ENCODE measurements at regions not wholly inside any gene's neighbourhood (a gene's known extent, or its start where the extent isn't known, plus 50 kb on each side); places are given as distances from the start of the nearest gene placed in this dataset.

- H3K4me2 ChIP-seq = no peak overlapping the region
- no peak overlapping the region for H3K4me3 ChIP-seq (IDR thresholded peaks at IDR 0.05; ENCODE audit: insufficient read depth, low read depth, low read length)
- no peak overlapping the region for H2AFZ ChIP-seq (ENCODE audit: low read depth)
- no peaks in the 10 kb centered on the region for H3K36me3 ChIP-seq (ENCODE audit: insufficient read depth)
- no peaks in the 10 kb centered on the region for H3K79me2 ChIP-seq (ENCODE audit: insufficient read depth, low read depth)
- no peaks in the 10 kb centered on the region for H3K4me1 ChIP-seq (ENCODE audit: low read depth, poor library complexity, severe bottlenecking)
- H3K9ac ChIP-seq = no peak overlapping the region
- no peak overlapping the region for H3K27ac ChIP-seq
- H4K20me1 ChIP-seq (ENCODE audit: insufficient read depth) = no peaks in the 10 kb centered on the region
- H3K27me3 ChIP-seq (ENCODE audit: insufficient read depth, low read depth) = no peaks in the 10 kb centered on the region
- no peak for TF ChIP-seq CTCF (conservative IDR thresholded peaks at IDR 0.05; ENCODE audit: low read depth, low read length)
These were observed 336.5 kb upstream of the CDH5 start for GRCh38 chr16:66030036-66030435.

GRCh38 chr16:66028510-66029216, 337.8 kb upstream of the CDH5 start:
- TF ChIP-seq CTCF (conservative IDR thresholded peaks at IDR 0.05; ENCODE audit: low read depth, low read length) = no peak
- Histone ChIP-seq H2AFZ (ENCODE audit: low read depth) (no peak overlapping the region), H3K27me3 (ENCODE audit: insufficient read depth, low read depth) (no peaks in the 10 kb centered on the region), H3K9ac (no peak overlapping the region), H3K4me2 (no peak overlapping the region), H3K4me1 (ENCODE audit: low read depth, poor library complexity, severe bottlenecking) (no peaks in the 10 kb centered on the region), H3K4me3 (IDR thresholded peaks at IDR 0.05; ENCODE audit: insufficient read depth, low read depth, low read length) (no peak overlapping the region), H3K79me2 (ENCODE audit: insufficient read depth, low read depth) (no peaks in the 10 kb centered on the region), H3K36me3 (ENCODE audit: insufficient read depth) (no peaks in the 10 kb centered on the region), H3K27ac (no peak overlapping the region), H4K20me1 (ENCODE audit: insufficient read depth) (no peaks in the 10 kb centered on the region)

GRCh38 chr16:66026787-66027330, 339.6 kb upstream of the CDH5 start:
- TF ChIP-seq CTCF (conservative IDR thresholded peaks at IDR 0.05; ENCODE audit: low read depth, low read length) = no peak
- no peaks in the 10 kb centered on the region for H3K27me3 ChIP-seq (ENCODE audit: insufficient read depth, low read depth)

GRCh38 chr16:66026211-66026610, 340.3 kb upstream of the CDH5 start:
- Histone ChIP-seq H4K20me1 (ENCODE audit: insufficient read depth) (no peaks in the 10 kb centered on the region), H3K79me2 (ENCODE audit: insufficient read depth, low read depth) (no peaks in the 10 kb centered on the region), H3K36me3 (ENCODE audit: insufficient read depth) (no peaks in the 10 kb centered on the region), H3K4me1 (ENCODE audit: low read depth, poor library complexity, severe bottlenecking) (no peaks in the 10 kb centered on the region), H3K27me3 (ENCODE audit: insufficient read depth, low read depth) (no peaks in the 10 kb centered on the region), H3K9ac (no peak overlapping the region), H3K4me2 (no peak overlapping the region), H3K4me3 (IDR thresholded peaks at IDR 0.05; ENCODE audit: insufficient read depth, low read depth, low read length) (no peak overlapping the region), H3K27ac (no peak overlapping the region), H2AFZ (ENCODE audit: low read depth) (no peak overlapping the region)
- no peak for TF ChIP-seq CTCF (conservative IDR thresholded peaks at IDR 0.05; ENCODE audit: low read depth, low read length)

More at GRCh38 chr16:66026787-66027330, 339.6 kb upstream of the CDH5 start:
- H3K4me3 ChIP-seq (IDR thresholded peaks at IDR 0.05; ENCODE audit: insufficient read depth, low read depth, low read length) = no peak overlapping the region
- H3K36me3 ChIP-seq (ENCODE audit: insufficient read depth) = no peaks in the 10 kb centered on the region
- no peaks in the 10 kb centered on the region for H3K4me1 ChIP-seq (ENCODE audit: low read depth, poor library complexity, severe bottlenecking)
- H2AFZ ChIP-seq (ENCODE audit: low read depth) = no peak overlapping the region
- H3K9ac ChIP-seq = no peak overlapping the region
- H4K20me1 ChIP-seq (ENCODE audit: insufficient read depth) = no peaks in the 10 kb centered on the region
- H3K4me2 ChIP-seq = no peak overlapping the region
- no peaks in the 10 kb centered on the region for H3K79me2 ChIP-seq (ENCODE audit: insufficient read depth, low read depth)
- H3K27ac ChIP-seq = no peak overlapping the region
